Astrocyte (in vitro differentiated cells and primary cell): ENCODE measurements at regions not wholly inside any gene's neighbourhood (a gene's known extent, or its start where the extent isn't known, plus 50 kb on each side); places are given as distances from the start of the nearest gene placed in this dataset.

ENCODE experiments used
- CTCF ChIP-seq: IDR thresholded peaks from 2 replicates; pipeline ENCODE4 v1.5.1; 2011; ENCODE audit warnings: low read depth, mild to moderate bottlenecking, inconsistent platforms, low read length, moderate library complexity; ENCODE audit not compliant: insufficient read depth
- EZH2 ChIP-seq: IDR thresholded peaks from 2 replicates; pipeline ENCODE4 v1.6.1; 2012; ENCODE audit warnings: mild to moderate bottlenecking, low read length, inconsistent platforms; ENCODE audit not compliant: insufficient read depth

- TF ChIP-seq CTCF (no peak), EZH2 (no peak)
These were observed 106.0 kb downstream of the CXCL12 start for GRCh38 chr10:44278837-44279324.
